ENCODE measurements at regions not wholly inside any gene's neighbourhood (a gene's known extent, or its start where the extent isn't known, plus 50 kb on each side); places are given as distances from the start of the nearest gene placed in this dataset.

DNA sequence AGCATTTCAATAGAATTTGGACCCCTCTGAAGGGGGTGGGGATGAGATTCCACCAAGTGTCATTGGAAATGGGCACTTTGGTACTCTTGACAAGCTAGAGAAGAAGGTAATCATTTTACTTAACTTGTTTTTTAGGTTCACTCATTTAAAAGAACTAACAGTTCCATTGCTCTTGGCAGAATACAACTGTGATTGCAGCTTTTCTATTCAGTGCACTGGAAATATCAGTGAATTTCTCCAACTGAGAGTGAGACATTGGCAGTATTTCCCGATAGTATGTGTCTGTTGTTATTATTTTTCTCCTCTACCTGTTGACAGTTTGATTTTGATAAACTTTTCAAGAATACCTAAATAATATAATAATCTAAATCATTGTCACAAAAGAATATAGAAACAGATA lies 1356.7 kb upstream of the NXPH2 start:
- TF ChIP-seq EZH2 (IDR thresholded peaks at IDR 0.05; ENCODE audit: borderline replicate concordance, low read depth, low read length, severe bottlenecking) (no peak), POLR2AphosphoS5 (IDR thresholded peaks at IDR 0.05; ENCODE audit: insufficient read depth, low read depth, low read length) (no peak), MYC (IDR thresholded peaks at IDR 0.05; ENCODE audit: low read depth, low read length) (no peak), CTCF (IDR thresholded peaks at IDR 0.05; ENCODE audit: extremely low read depth in 1 of 2, insufficient read depth in 1 of 2, low read depth in 1 of 2, low read length in 2 of 2) (no peak), POLR2A (IDR thresholded peaks at IDR 0.05; ENCODE audit: low read depth, low read length) (no peak), GATA2 (IDR thresholded peaks at IDR 0.05; ENCODE audit: insufficient read depth, insufficient read length, low read depth, low read length) (no peak), JUN (IDR thresholded peaks at IDR 0.05; ENCODE audit: borderline replicate concordance, insufficient read depth, insufficient read length, low read depth) (no peak), MAX (IDR thresholded peaks at IDR 0.05; ENCODE audit: insufficient read depth, insufficient read length) (no peak)
